Neural cell (in vitro differentiated cells): ENCODE measurements at regions not wholly inside any gene's neighbourhood (a gene's known extent, or its start where the extent isn't known, plus 50 kb on each side); places are given as distances from the start of the nearest gene placed in this dataset.

Experiments used
- H2AFZ ChIP-seq: fragments of 200-600, 300-800 bp; sonication (generic), shearing (Covaris generic); 2 replicates; pipeline ENCODE4 v1.6.0; 2014; ENCODE audit warnings: low read depth, mild to moderate bottlenecking, antibody characterized with exemption, low read length, moderate library complexity
- H3F3A ChIP-seq: fragments of 200-600 bp; shearing (Covaris generic); 2 replicates; pipeline ENCODE4 v1.6.1; 2016; ENCODE audit warnings: mild to moderate bottlenecking, moderate library complexity, mixed read lengths, antibody characterized with exemption, low read length; ENCODE audit not compliant: insufficient read depth, poor library complexity, severe bottlenecking
- H3K27ac ChIP-seq: fragments of 200-600, 300-800 bp; sonication (generic), shearing (Covaris generic); 2 replicates; pipeline ENCODE4 v1.5.1; 2014; ENCODE audit warnings: mild to moderate bottlenecking, low read length, moderate library complexity
- H3K27me3 ChIP-seq: fragments of 300-800, 200-600 bp; sonication (generic), shearing (Covaris generic); 2 replicates; pipeline ENCODE4 v1.6.0; 2014; ENCODE audit warnings: mild to moderate bottlenecking, low read depth, low read length, moderate library complexity; ENCODE audit not compliant: insufficient read depth
- H3K36me3 ChIP-seq: fragments of 300-800, 200-600 bp; sonication (generic), shearing (Covaris generic); 2 replicates; pipeline ENCODE4 v1.5.1; 2014; ENCODE audit warnings: mild to moderate bottlenecking, antibody characterized with exemption, low read length, moderate library complexity; ENCODE audit not compliant: insufficient read depth
- H3K4me2 ChIP-seq: fragments of 300-800, 200-600 bp; sonication (generic), shearing (Covaris generic); 2 replicates; pipeline ENCODE4 v1.6.0; 2014; ENCODE audit warnings: mild to moderate bottlenecking, low read length
- H3K4me3 ChIP-seq: fragments of 300-800, 200-600 bp; sonication (generic), shearing (Covaris generic); 2 replicates; pipeline ENCODE4 v1.5.1; 2014; ENCODE audit warnings: mild to moderate bottlenecking, low read length, moderate library complexity
- H3K79me2 ChIP-seq: fragments of 200-600 bp; shearing (Covaris generic); replicated peaks from 2 replicates; pipeline ENCODE4 v1.6.0; 2014; ENCODE audit warnings: mild to moderate bottlenecking, low read length, moderate library complexity; ENCODE audit not compliant: insufficient read depth
- H3K9ac ChIP-seq: fragments of 300-800, 200-600 bp; sonication (generic), shearing (Covaris generic); 2 replicates; pipeline ENCODE4 v1.6.1; 2016; ENCODE audit warnings: mild to moderate bottlenecking, low read length, mixed read lengths
- H3K9me2 ChIP-seq: fragments of 200-600 bp; shearing (Covaris generic); 2 replicates; pipeline ENCODE4 v1.6.1; 2016; ENCODE audit warnings: mild to moderate bottlenecking, low read length, mixed read lengths; ENCODE audit not compliant: insufficient read depth
- H3K9me3 ChIP-seq: fragments of 200-600, 300-800 bp; sonication (generic), shearing (Covaris generic); 2 replicates; pipeline ENCODE4 v1.6.1; 2016; ENCODE audit warnings: mild to moderate bottlenecking, mixed run types, low read length, moderate library complexity, mixed read lengths
- H4K20me1 ChIP-seq: fragments of 200-600 bp; shearing (Covaris generic); 2 replicates; pipeline ENCODE4 v1.6.1; 2016; ENCODE audit warnings: mild to moderate bottlenecking, mixed run types; ENCODE audit not compliant: insufficient read depth
- CTCF ChIP-seq: fragments of 450-650 bp; IDR thresholded peaks from 2 replicates; pipeline ENCODE4 v1.5.1; 2014; ENCODE audit warnings: antibody characterized with exemption, mild to moderate bottlenecking, moderate library complexity; ENCODE audit not compliant: poor library complexity, severe bottlenecking
- EP300 ChIP-seq: fragments of 450-650 bp; conservative IDR thresholded peaks from 2 replicates; pipeline ENCODE4 v1.6.1; 2014; ENCODE audit warnings: antibody characterized with exemption, mild to moderate bottlenecking, moderate library complexity; ENCODE audit not compliant: poor library complexity, severe bottlenecking
- EZH2 ChIP-seq: fragments of 200-600, 300-800 bp; shearing (Covaris generic), sonication (generic); IDR thresholded peaks from 2 replicates; pipeline ENCODE4 v1.6.1; 2014; ENCODE audit warnings: antibody characterized with exemption, low read length, borderline replicate concordance, mild to moderate bottlenecking; ENCODE audit not compliant: insufficient read depth, poor library complexity, severe bottlenecking
- MXI1 ChIP-seq: fragments of 450-650 bp; conservative IDR thresholded peaks from 2 replicates; pipeline ENCODE4 v1.6.1; 2014; ENCODE audit warnings: antibody characterized with exemption, mild to moderate bottlenecking; ENCODE audit not compliant: poor library complexity, severe bottlenecking
- POLR2AphosphoS5 ChIP-seq: IDR thresholded peaks from 2 replicates; pipeline ENCODE4 v1.6.1; 2012
- RAD21 ChIP-seq: fragments of 450-650 bp; conservative IDR thresholded peaks from 2 replicates; pipeline ENCODE4 v1.6.1; 2014; ENCODE audit warnings: antibody characterized with exemption, mild to moderate bottlenecking, moderate library complexity
- REST ChIP-seq: IDR thresholded peaks from 2 replicates; pipeline ENCODE4 v1.6.1; 2012; ENCODE audit warnings: borderline replicate concordance
- SMC3 ChIP-seq: fragments of 450-650 bp; conservative IDR thresholded peaks from 2 replicates; pipeline ENCODE4 v1.6.1; 2014; ENCODE audit warnings: antibody characterized with exemption, mild to moderate bottlenecking, moderate library complexity; ENCODE audit not compliant: poor library complexity
- TAF1 ChIP-seq: IDR thresholded peaks from 2 replicates; pipeline ENCODE4 v1.6.1; 2012; ENCODE audit warnings: low read depth

- TF ChIP-seq EP300 (no peak), CTCF (no peak), SMC3 (no peak), TAF1 (no peak), EZH2 (no peak), RAD21 (no peak), REST (no peak), MXI1 (no peak), POLR2AphosphoS5 (no peak)
- H3K9ac ChIP-seq, result no peak overlapping the region
- no peaks in the 10 kb centered on the region for H3F3A ChIP-seq
- no peaks in the 10 kb centered on the region for H3K79me2 ChIP-seq
- H3K4me2 ChIP-seq, result no peak overlapping the region
- no peaks in the 10 kb centered on the region for H3K36me3 ChIP-seq
- H3K27ac ChIP-seq, result no peak overlapping the region
- no peaks in the 10 kb centered on the region for H3K27me3 ChIP-seq
- H3K4me3 ChIP-seq, result no peak overlapping the region
- no peak overlapping the region for H2AFZ ChIP-seq
- H3K9me3 ChIP-seq, result peaks cover 7% of the 10 kb centered on the region
- H3K9me2 ChIP-seq, result no peaks in the 10 kb centered on the region
- H4K20me1 ChIP-seq, result no peaks in the 10 kb centered on the region
Observed at GRCh38 chr7:68604541-68604940, 993.7 kb upstream of the AUTS2 start.

GRCh38 chr7:68610701-68611100, 987.6 kb upstream of the AUTS2 start:
- no peak overlapping the region for H3K27ac ChIP-seq
- TF ChIP-seq SMC3 (no peak), TAF1 (no peak), MXI1 (no peak), REST (no peak)

More at GRCh38 chr7:68610701-68611100, 987.6 kb upstream of the AUTS2 start:
- H3K9me3 ChIP-seq, result peaks cover 7% of the 10 kb centered on the region
- no peak overlapping the region for H3K4me3 ChIP-seq
- no peaks in the 10 kb centered on the region for H3K79me2 ChIP-seq
- no peaks in the 10 kb centered on the region for H3K9me2 ChIP-seq
- H3K4me2 ChIP-seq, result no peak overlapping the region
- H3K27me3 ChIP-seq, result no peaks in the 10 kb centered on the region
- H4K20me1 ChIP-seq, result no peaks in the 10 kb centered on the region
- no peak overlapping the region for H2AFZ ChIP-seq
- no peak overlapping the region for H3K9ac ChIP-seq
- H3K36me3 ChIP-seq, result no peaks in the 10 kb centered on the region
- H3F3A ChIP-seq, result no peaks in the 10 kb centered on the region
